ENCODE measurements at regions not wholly inside any gene's neighbourhood (a gene's known extent, or its start where the extent isn't known, plus 50 kb on each side); places are given as distances from the start of the nearest gene placed in this dataset.

- TF ChIP-seq CTCF (IDR thresholded peaks at IDR 0.05; ENCODE audit: low read depth, low read length), result no peak
- TF ChIP-seq EZH2phosphoT487 (IDR thresholded peaks at IDR 0.05; ENCODE audit: low read depth), result no peak
Measured at GRCh38 chr6:150761771-150762170, 103.7 kb upstream of the MTHFD1L start.
